GM18951 (cell line): ENCODE measurements at regions not wholly inside any gene's neighbourhood (a gene's known extent, or its start where the extent isn't known, plus 50 kb on each side); places are given as distances from the start of the nearest gene placed in this dataset.
"Not testable (repeated sequence)": the region's sequence is repeated elsewhere in the genome, so short reads cannot be mapped to it uniquely, and the experiment has no call there.

Source experiments
- POLR2A ChIP-seq: IDR thresholded peaks from 4 replicates; pipeline ENCODE4 v1.6.1; 2011; ENCODE audit warnings: mild to moderate bottlenecking; ENCODE audit not compliant: insufficient read length, insufficient read depth; ENCODE audit errors: extremely low read depth
- in situ Hi-C: fragments of 300-500 bp; cut with MboI; formaldehyde crosslinking; loops from one replicate; pipeline ENCODE4 v1.12.0; 2022; ENCODE audit warnings: low sequenced_read_pairs, mixed read lengths, inconsistent platforms; ENCODE audit not compliant: unreplicated experiment

DNA sequence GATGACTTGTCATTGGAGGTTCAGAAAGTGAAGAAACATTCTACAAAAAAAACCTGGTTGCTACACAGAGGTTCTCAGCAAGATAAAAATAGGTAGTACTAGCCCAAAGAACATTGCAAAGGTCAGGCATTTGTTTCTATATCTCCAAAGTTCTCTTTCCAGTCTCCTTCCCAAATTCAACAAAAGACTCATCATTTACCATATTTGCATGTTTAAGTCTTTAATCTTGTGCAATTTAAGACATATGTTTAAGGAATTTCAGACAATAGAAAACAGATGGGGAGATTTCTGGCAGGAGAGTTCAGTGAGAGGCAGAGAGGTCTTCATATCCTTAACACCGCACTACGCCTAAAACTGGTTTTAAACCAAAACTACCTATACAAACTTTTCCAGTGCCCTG lies 173.8 kb upstream of the THBS1 start:
- no peak for TF ChIP-seq POLR2A
- in situ Hi-C loops: no loop called here

GRCh38 chr15:39409876-39410530 lies 170.9 kb upstream of the THBS1 start:
- in situ Hi-C loops: no loop called here
- TF ChIP-seq POLR2A: no peak

DNA sequence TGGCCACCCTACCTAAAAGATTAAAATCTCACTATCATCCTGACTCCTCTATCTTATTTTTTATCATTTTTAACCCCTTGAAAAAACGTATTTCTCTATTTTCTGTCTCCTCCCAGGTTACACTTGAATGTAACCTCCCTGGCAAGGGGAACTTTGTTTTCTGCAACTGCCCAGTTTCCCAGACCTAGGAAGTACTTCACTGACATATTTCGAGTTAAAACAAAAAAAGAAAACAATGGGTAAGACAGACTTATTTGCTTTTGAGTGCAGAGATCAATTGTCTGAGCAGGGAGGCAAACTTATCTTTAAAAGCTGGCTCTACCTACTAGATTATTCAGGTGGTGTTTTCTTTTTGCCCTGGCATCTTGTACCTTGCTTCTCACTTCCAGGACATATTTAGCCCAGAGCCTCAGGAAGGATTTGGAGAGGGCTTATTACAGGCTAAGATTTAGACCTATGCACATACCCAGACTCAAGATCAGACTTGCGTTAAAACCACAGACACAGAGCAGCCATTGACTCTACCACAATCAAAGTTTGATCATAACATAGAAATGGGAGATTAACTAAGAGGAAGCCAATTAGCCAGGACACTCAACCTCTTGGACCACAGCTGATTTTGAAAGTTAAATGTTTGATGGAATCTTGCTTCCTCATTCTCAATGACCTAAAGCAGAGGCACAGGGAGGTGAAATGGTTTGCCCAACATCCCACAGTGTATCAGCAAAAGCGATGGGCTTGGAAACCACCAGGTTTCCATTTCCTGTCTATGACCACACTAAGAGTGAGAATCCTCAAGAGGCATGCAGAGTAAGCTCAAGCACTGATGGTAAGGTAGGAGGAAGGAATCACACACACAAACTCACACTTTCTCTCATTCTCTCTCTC lies 169.5 kb upstream of the THBS1 start:
- in situ Hi-C loops: no loop called here
- TF ChIP-seq POLR2A: no peak

GRCh38 chr15:39413558-39413957 lies 167.3 kb upstream of the THBS1 start:
- in situ Hi-C loops: no loop called here
- no peak for TF ChIP-seq POLR2A

- in situ Hi-C loops: no loop called here
- no peak for TF ChIP-seq POLR2A
These were observed 166.7 kb upstream of the THBS1 start for GRCh38 chr15:39414201-39414600.

DNA sequence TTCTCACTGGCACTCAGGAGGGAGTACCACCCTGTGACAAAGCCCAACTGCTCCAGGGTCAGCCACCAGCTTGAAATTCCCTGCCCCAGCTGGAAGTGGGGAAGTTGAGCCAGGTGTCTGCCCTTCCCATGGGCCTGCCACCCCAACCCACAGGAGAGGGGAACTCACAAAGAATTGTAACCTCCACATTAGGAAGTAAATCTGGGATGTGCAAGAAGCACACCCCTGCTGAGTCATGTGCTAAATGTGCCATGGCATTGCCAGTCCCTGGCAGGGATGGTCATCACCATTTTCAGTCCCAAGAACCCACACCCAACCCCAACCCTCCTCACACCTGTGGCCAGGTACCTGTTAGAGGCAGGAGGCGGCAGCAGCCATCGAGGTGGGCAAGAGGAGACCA lies 165.2 kb upstream of the THBS1 start:
- no peak for TF ChIP-seq POLR2A
- in situ Hi-C loops: no loop called here

- no peak for TF ChIP-seq POLR2A
- in situ Hi-C loops: no loop called here
These were observed 164.6 kb upstream of the THBS1 start for GRCh38 chr15:39416258-39416657.

DNA sequence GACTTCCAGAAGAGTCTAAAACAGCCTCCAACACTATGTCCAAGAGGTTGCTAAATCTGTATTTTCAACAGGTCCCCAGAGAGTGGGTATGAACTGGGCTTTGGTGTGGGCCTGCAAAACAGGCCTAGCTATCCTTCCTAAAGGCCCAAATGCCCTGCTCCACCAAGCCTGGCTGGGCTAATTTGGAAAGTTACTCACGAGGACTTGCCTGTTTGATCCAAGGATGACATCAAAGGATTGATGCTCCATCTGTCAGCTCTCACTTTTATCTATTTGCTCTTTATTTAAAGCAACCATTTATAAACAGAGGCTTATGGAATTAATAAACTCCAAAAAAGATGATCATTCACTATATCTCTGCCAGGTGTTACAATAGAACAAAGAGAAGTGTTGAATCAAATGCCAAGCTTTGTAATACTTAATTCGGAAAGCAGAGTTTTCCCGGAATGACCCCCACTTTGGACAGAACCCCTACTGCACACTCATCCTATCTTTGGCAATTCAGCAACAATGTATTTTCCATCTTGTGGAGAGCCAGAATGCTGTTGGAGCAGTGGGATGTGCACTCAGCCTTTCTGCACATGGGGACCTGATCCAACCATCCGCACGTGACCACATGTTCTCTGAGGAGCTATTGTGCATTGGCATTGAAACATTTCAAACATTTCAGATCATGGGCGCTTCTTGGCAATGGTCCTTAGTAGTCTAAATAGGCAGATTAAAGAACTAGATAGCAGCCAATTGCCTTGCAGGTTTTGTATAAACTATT lies 163.3 kb upstream of the THBS1 start:
- TF ChIP-seq POLR2A: no peak
- in situ Hi-C loops: no loop called here

- TF ChIP-seq POLR2A: no peak
- in situ Hi-C loops: no loop called here
These were observed 161.2 kb upstream of the THBS1 start for GRCh38 chr15:39419651-39420050.

GRCh38 chr15:39420123-39420852 lies 160.6 kb upstream of the THBS1 start:
- in situ Hi-C loops: not testable (repeated sequence)

- in situ Hi-C loops: not testable (repeated sequence)
These were observed 160.1 kb upstream of the THBS1 start for GRCh38 chr15:39420853-39421192.

- no peak for TF ChIP-seq POLR2A
- in situ Hi-C loops: no loop called here
These were observed 154.0 kb upstream of the THBS1 start for GRCh38 chr15:39426552-39427532.
